ENCODE measurements at regions not wholly inside any gene's neighbourhood (a gene's known extent, or its start where the extent isn't known, plus 50 kb on each side); places are given as distances from the start of the nearest gene placed in this dataset.

GRCh38 chr2:129762386-129763189 is 216.9 kb upstream of the RAB6C start:
- ChIA-PET CTCF (no interaction called here), POLR2A (no interaction called here)
- Histone ChIP-seq H3K27me3 (ENCODE audit: control insufficient read depth, insufficient read depth, low read length) (no peaks in the 10 kb centered on the region), H3K4me3 (ENCODE audit: low read depth, low read length) (no peak overlapping the region), H3K9me3 (ENCODE audit: control insufficient read depth, insufficient read depth, low read length) (peaks cover 81% of the 10 kb centered on the region), H3K27ac (ENCODE audit: low read depth, low read length) (no peak overlapping the region)
- DNase-seq (ENCODE audit: low read depth, low spot score): no peak
- no peak for TF ChIP-seq CTCF (IDR thresholded peaks at IDR 0.05; ENCODE audit: low read depth, low read length)

GRCh38 chr2:129763190-129763846 is 216.1 kb upstream of the RAB6C start:
- H3K9me3 ChIP-seq (ENCODE audit: control insufficient read depth, insufficient read depth, low read length): peaks cover 83% of the 10 kb centered on the region
- no peak for DNase-seq (ENCODE audit: low read depth, low spot score)
- ChIA-PET CTCF (no interaction called here), POLR2A (no interaction called here)
- H3K4me3 ChIP-seq (ENCODE audit: low read depth, low read length): no peak overlapping the region
- TF ChIP-seq CTCF (IDR thresholded peaks at IDR 0.05; ENCODE audit: low read depth, low read length): no peak
- no peaks in the 10 kb centered on the region for H3K27me3 ChIP-seq (ENCODE audit: control insufficient read depth, insufficient read depth, low read length)
- H3K27ac ChIP-seq (ENCODE audit: low read depth, low read length): no peak overlapping the region

GRCh38 chr2:129763966-129764365 is 215.5 kb upstream of the RAB6C start:
- no peak for DNase-seq (ENCODE audit: low read depth, low spot score)
- Histone ChIP-seq H3K4me3 (ENCODE audit: low read depth, low read length) (no peak overlapping the region), H3K27me3 (ENCODE audit: control insufficient read depth, insufficient read depth, low read length) (no peaks in the 10 kb centered on the region), H3K27ac (ENCODE audit: low read depth, low read length) (no peak overlapping the region), H3K9me3 (ENCODE audit: control insufficient read depth, insufficient read depth, low read length) (peaks cover 80% of the 10 kb centered on the region)
- TF ChIP-seq CTCF (IDR thresholded peaks at IDR 0.05; ENCODE audit: low read depth, low read length): no peak
- ChIA-PET POLR2A (no interaction called here), CTCF (no interaction called here)

GRCh38 chr2:129764376-129765325 is 214.8 kb upstream of the RAB6C start:
- Histone ChIP-seq H3K27me3 (ENCODE audit: control insufficient read depth, insufficient read depth, low read length) (no peaks in the 10 kb centered on the region), H3K27ac (ENCODE audit: low read depth, low read length) (no peak overlapping the region), H3K4me3 (ENCODE audit: low read depth, low read length) (no peak overlapping the region), H3K9me3 (ENCODE audit: control insufficient read depth, insufficient read depth, low read length) (peaks cover 76% of the 10 kb centered on the region)
- DNase-seq (ENCODE audit: low read depth, low spot score): no peak
- TF ChIP-seq CTCF (IDR thresholded peaks at IDR 0.05; ENCODE audit: low read depth, low read length): no peak
- ChIA-PET CTCF (no interaction called here), POLR2A (no interaction called here)

All from AG04450 (cell line).